Upper lobe of left lung (tissue), 6 donors: ENCODE measurements at regions not wholly inside any gene's neighbourhood (a gene's known extent, or its start where the extent isn't known, plus 50 kb on each side); places are given as distances from the start of the nearest gene placed in this dataset.
"Not testable (repeated sequence)": the region's sequence is repeated elsewhere in the genome, so short reads cannot be mapped to it uniquely, and the experiment has no call there.

ENCODE experiments used
- ATAC-seq, 2 donors: fragments of 200-7000 bp; cut with Tn5 transposase; one replicate each; pipeline ENCODE4 v1.9.1; 2022; ENCODE audit warnings: mild to moderate bottlenecking in 2 of 2, moderate library complexity in 2 of 2; ENCODE audit not compliant: low FRiP score in 2 of 2
- DNase-seq, 2 donors: peaks; one replicate each; pipeline ENCODE4 v3.0.0-alpha.2; 2019 to 2020
- H3K27ac ChIP-seq, 4 donors: fragments of 200-600 bp; sonication (generic); one replicate each; pipeline ENCODE4 v1.5.1; 2016 to 2019
- H3K27me3 ChIP-seq, 4 donors: fragments of 200-600 bp; sonication (generic); one replicate each; pipeline ENCODE4 v1.5.1; 2017 to 2019
- H3K36me3 ChIP-seq, 4 donors: fragments of 200-600 bp; sonication (generic); one replicate each; pipeline ENCODE4 v1.5.1; 2016 to 2019
- H3K4me1 ChIP-seq, 4 donors: fragments of 200-600 bp; sonication (generic); one replicate each; pipeline ENCODE4 v1.5.1; 2018 to 2019
- H3K4me3 ChIP-seq, 4 donors: fragments of 200-600 bp; sonication (generic); one replicate each; pipeline ENCODE4 v1.5.1; 2017 to 2019; ENCODE audit warnings: mild to moderate bottlenecking in 2 of 4, moderate library complexity in 1 of 4
- H3K9me3 ChIP-seq, 4 donors: fragments of 200-600 bp; sonication (generic); one replicate each; pipeline ENCODE4 v1.5.1; 2018 to 2019
- CTCF ChIP-seq, 6 experiments: fragments of 450-650 bp in 4 of 6; fragments of 200-600 bp in 2 of 6; sonication (generic) in 2 of 6; IDR thresholded peaks; one replicate each; pipeline ENCODE4 v1.5.1; 2016 to 2019; ENCODE audit warnings: antibody characterized with exemption in 6 of 6
- EP300 ChIP-seq, 4 donors: sonication (generic); formaldehyde crosslinking; IDR thresholded peaks; one replicate each; pipeline ENCODE4 v1.5.1; 2017; ENCODE audit warnings: antibody characterized with exemption in 4 of 4, control low read depth in 2 of 4
- POLR2A ChIP-seq, 4 donors: fragments of 450-650 bp; IDR thresholded peaks; one replicate each; pipeline ENCODE4 v1.5.1; 2016 to 2017; ENCODE audit warnings: antibody characterized with exemption in 4 of 4, mild to moderate bottlenecking in 2 of 4
- POLR2AphosphoS5 ChIP-seq, 2 donors: sonication (generic); formaldehyde crosslinking; IDR thresholded peaks; one replicate each; pipeline ENCODE4 v1.5.1; 2017; ENCODE audit warnings: antibody characterized with exemption in 2 of 2
- WGBS, 2 donors: methylation state at CpG; one replicate each; pipeline ENCODE4 v1.1.5; 2017 to 2018; 5-methylcytosine and 5-hydroxymethylcytosine counted together
- donor health status: DM: no; HTN: no; CAD: no; lungs with moderate emphysema.
- donor health status: DM: no; HTN: yes; CAD: no; lungs with severe emphysema.

- Histone ChIP-seq H3K4me1 (peaks cover 0 to 3% (median 0%) of the 10 kb centered on the region in 4 donors), H3K36me3 (no peaks in the 10 kb centered on the region), H3K9me3 (no peaks in the 10 kb centered on the region), H3K27ac (no peak overlapping the region), H3K27me3 (peaks cover 0 to 3% (median 1%) of the 10 kb centered on the region in 4 donors), H3K4me3 (no peak overlapping the region)
- ATAC-seq (no peak), DNase-seq (peak in 1 of 2 donors; percentile 20)
- WGBS, 2 donors, result 59 to 67% methylated on average over 12 of the region's 12 CpGs
- TF ChIP-seq POLR2AphosphoS5 (IDR thresholded peaks at IDR 0.05), result no peak
- no peak for TF ChIP-seq CTCF (IDR thresholded peaks at IDR 0.05)
- no peak for TF ChIP-seq POLR2A (IDR thresholded peaks at IDR 0.05)
- no peak for TF ChIP-seq EP300 (IDR thresholded peaks at IDR 0.05)
These were observed 1343.7 kb downstream of the BRD1 start for GRCh38 chr22:48483764-48484528.

GRCh38 chr22:48482771-48483170 lies 1344.9 kb downstream of the BRD1 start:
- no peaks in the 10 kb centered on the region for H3K9me3 ChIP-seq
- DNase-seq, result no peak
- 33 to 45% methylated on average over 2 of the region's 2 CpGs for WGBS, 2 donors
- ATAC-seq, result no peak
- H3K4me1 ChIP-seq, result no peaks in the 10 kb centered on the region
- H3K4me3 ChIP-seq, result no peak overlapping the region
- no peaks in the 10 kb centered on the region for H3K36me3 ChIP-seq
- no peak overlapping the region for H3K27ac ChIP-seq
- no peaks in the 10 kb centered on the region for H3K27me3 ChIP-seq
- no peak for TF ChIP-seq POLR2A (IDR thresholded peaks at IDR 0.05)
- TF ChIP-seq EP300 (IDR thresholded peaks at IDR 0.05), result no peak

- peak in 1 of 2 donors; percentile 1 for DNase-seq
- not testable (repeated sequence) for H3K4me3 ChIP-seq, ATAC-seq, H3K4me1 ChIP-seq, H3K36me3 ChIP-seq, H3K9me3 ChIP-seq, H3K27me3 ChIP-seq, H3K27ac ChIP-seq
- WGBS, 2 donors, result 93 to 96% methylated on average over 11 of the region's 11 CpGs
These were observed 1345.5 kb downstream of the BRD1 start for GRCh38 chr22:48482198-48482597.

- Histone ChIP-seq H3K4me3 (no peak overlapping the region), H3K27ac (no peak overlapping the region), H3K9me3 (no peaks in the 10 kb centered on the region), H3K36me3 (no peaks in the 10 kb centered on the region), H3K27me3 (no peaks in the 10 kb centered on the region), H3K4me1 (no peaks in the 10 kb centered on the region)
- DNase-seq, result peak in 1 of 2 donors; percentile 2
- 95 to 97% methylated on average over 2 of the region's 2 CpGs for WGBS, 2 donors
- no peak for ATAC-seq
- TF ChIP-seq CTCF (IDR thresholded peaks at IDR 0.05) (no peak), POLR2A (IDR thresholded peaks at IDR 0.05) (no peak), EP300 (IDR thresholded peaks at IDR 0.05) (no peak), POLR2AphosphoS5 (IDR thresholded peaks at IDR 0.05) (no peak)
These were observed 1345.9 kb downstream of the BRD1 start for GRCh38 chr22:48481748-48482147.

- ATAC-seq (no peak), DNase-seq (peak in 1 of 2 donors; percentile 5)
- no peak for TF ChIP-seq EP300 (IDR thresholded peaks at IDR 0.05)
- TF ChIP-seq POLR2A (IDR thresholded peaks at IDR 0.05), result no peak
- TF ChIP-seq POLR2AphosphoS5 (IDR thresholded peaks at IDR 0.05), result no peak
- WGBS, 2 donors, result 92 to 95% methylated on average over 7 to 11 of the region's 11 CpGs
- Histone ChIP-seq H3K27ac (no peak overlapping the region), H3K4me3 (no peak overlapping the region), H3K27me3 (no peaks in the 10 kb centered on the region), H3K9me3 (no peaks in the 10 kb centered on the region), H3K36me3 (no peaks in the 10 kb centered on the region), H3K4me1 (no peaks in the 10 kb centered on the region)
These were observed 1349.0 kb downstream of the BRD1 start for GRCh38 chr22:48478529-48479265.

- no peaks in the 10 kb centered on the region for H3K27me3 ChIP-seq
- ATAC-seq, result no peak
- H3K4me1 ChIP-seq, result no peaks in the 10 kb centered on the region
- no peak overlapping the region for H3K27ac ChIP-seq
- peak in 1 of 2 donors; percentile 13 for DNase-seq
- WGBS, 2 donors, result 78 to 95% methylated on average over 3 to 11 of the region's 11 CpGs
- no peaks in the 10 kb centered on the region for H3K36me3 ChIP-seq
- no peaks in the 10 kb centered on the region for H3K9me3 ChIP-seq
- no peak overlapping the region for H3K4me3 ChIP-seq
- TF ChIP-seq POLR2AphosphoS5 (IDR thresholded peaks at IDR 0.05) (no peak), POLR2A (IDR thresholded peaks at IDR 0.05) (no peak), CTCF (IDR thresholded peaks at IDR 0.05) (no peak), EP300 (IDR thresholded peaks at IDR 0.05) (no peak)
These were observed 1349.5 kb downstream of the BRD1 start for GRCh38 chr22:48478124-48478523.
